Brain pericyte (primary cell): ENCODE measurements at regions not wholly inside any gene's neighbourhood (a gene's known extent, or its start where the extent isn't known, plus 50 kb on each side); places are given as distances from the start of the nearest gene placed in this dataset.

ENCODE experiments used
- DNase-seq: peaks from one replicate; pipeline ENCODE4 v3.0.0-alpha.2; 2012; ENCODE audit warnings: low read depth, low spot score

- DNase-seq: no peak
These were observed 916.2 kb upstream of the CADM2 start for GRCh38 chr3:84042399-84043106.

- DNase-seq: no peak
These were observed 891.9 kb upstream of the CADM2 start for GRCh38 chr3:84066915-84067314.

GRCh38 chr3:84073664-84074063 is 885.1 kb upstream of the CADM2 start:
- DNase-seq: no peak

GRCh38 chr3:84074767-84075166 is 884.0 kb upstream of the CADM2 start:
- no peak for DNase-seq

- no peak for DNase-seq
These were observed 881.3 kb upstream of the CADM2 start for GRCh38 chr3:84077479-84077878.

GRCh38 chr3:84082726-84083125 is 876.1 kb upstream of the CADM2 start:
- DNase-seq: no peak

GRCh38 chr3:84092907-84093306 is 865.9 kb upstream of the CADM2 start:
- no peak for DNase-seq

- no peak for DNase-seq
These were observed 862.6 kb upstream of the CADM2 start for GRCh38 chr3:84096188-84096587.

- DNase-seq: no peak
These were observed 857.9 kb upstream of the CADM2 start for GRCh38 chr3:84100861-84101260.

- DNase-seq: no peak
These were observed 850.3 kb upstream of the CADM2 start for GRCh38 chr3:84108442-84108971.

- no peak for DNase-seq
These were observed 848.9 kb upstream of the CADM2 start for GRCh38 chr3:84109911-84110310.

GRCh38 chr3:84110787-84111186 is 848.0 kb upstream of the CADM2 start:
- DNase-seq: no peak

GRCh38 chr3:84125201-84125721 is 833.5 kb upstream of the CADM2 start:
- DNase-seq: no peak

GRCh38 chr3:84125760-84126159 is 833.0 kb upstream of the CADM2 start:
- DNase-seq: no peak

GRCh38 chr3:84126160-84126559 is 832.6 kb upstream of the CADM2 start:
- DNase-seq: no peak

- DNase-seq: no peak
These were observed 830.8 kb upstream of the CADM2 start for GRCh38 chr3:84128024-84128423.

- no peak for DNase-seq
These were observed 822.4 kb upstream of the CADM2 start for GRCh38 chr3:84136425-84136824.

- no peak for DNase-seq
These were observed 818.2 kb upstream of the CADM2 start for GRCh38 chr3:84140631-84141030.

GRCh38 chr3:84141571-84141970 is 817.2 kb upstream of the CADM2 start:
- no peak for DNase-seq

- no peak for DNase-seq
These were observed 793.5 kb upstream of the CADM2 start for GRCh38 chr3:84165328-84165727.

- DNase-seq: no peak
These were observed 783.3 kb upstream of the CADM2 start for GRCh38 chr3:84175449-84175848.

GRCh38 chr3:84184937-84185336 is 773.9 kb upstream of the CADM2 start:
- DNase-seq: no peak

GRCh38 chr3:84194029-84194428 is 764.8 kb upstream of the CADM2 start:
- DNase-seq: no peak

GRCh38 chr3:84209474-84209873 is 749.3 kb upstream of the CADM2 start:
- no peak for DNase-seq
